HuH-7 (cell line): ENCODE measurements at regions not wholly inside any gene's neighbourhood (a gene's known extent, or its start where the extent isn't known, plus 50 kb on each side); places are given as distances from the start of the nearest gene placed in this dataset.
"Not testable (repeated sequence)": the region's sequence is repeated elsewhere in the genome, so short reads cannot be mapped to it uniquely, and the experiment has no call there.

ENCODE experiments used
- DNase-seq: peaks from one replicate; pipeline ENCODE4 v3.0.0; 2011; ENCODE audit warnings: low spot score

DNA sequence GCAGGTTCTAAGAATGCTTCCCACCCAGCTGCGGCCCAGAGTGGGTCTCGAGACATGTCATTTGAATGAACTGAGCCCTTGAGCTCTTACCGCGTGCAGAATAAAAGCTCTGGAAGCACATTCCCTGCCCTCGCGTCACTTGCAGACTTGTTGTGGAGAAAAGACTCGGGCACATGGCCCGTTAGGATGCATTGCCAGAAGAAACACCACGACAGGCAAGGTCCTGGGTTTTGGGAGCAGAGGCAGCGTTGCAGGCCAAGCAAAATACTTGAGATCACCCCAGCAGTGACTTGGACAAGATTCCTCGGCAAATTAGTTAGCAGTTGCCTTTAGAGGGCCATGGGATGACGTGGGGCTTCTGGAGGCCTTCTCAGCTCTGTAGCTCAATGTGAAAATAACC is 170.8 kb upstream of the MSX2 start:
- DNase-seq, result no peak

DNA sequence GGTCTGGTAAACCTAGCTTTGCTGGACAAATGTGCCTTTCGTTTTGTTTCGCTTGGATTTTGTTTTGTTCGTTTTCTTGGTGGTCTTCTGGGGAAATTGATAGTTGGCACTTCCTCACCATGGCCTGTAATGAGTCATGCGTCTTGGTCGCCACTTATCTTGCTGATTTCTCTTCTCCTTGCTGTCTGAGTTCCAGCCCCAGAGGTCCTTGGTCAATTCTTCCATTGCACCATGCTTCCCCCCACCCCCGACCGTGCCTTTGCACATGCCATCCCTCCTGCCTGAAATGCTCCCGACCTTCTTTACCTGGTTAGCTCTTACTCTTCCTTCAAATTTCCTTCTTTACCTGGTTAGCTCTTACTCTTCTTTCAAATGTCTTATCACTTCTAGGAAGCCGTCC is 168.7 kb upstream of the MSX2 start:
- no peak for DNase-seq

GRCh38 chr5:174556756-174557155 is 167.6 kb upstream of the MSX2 start:
- DNase-seq, result no peak

- DNase-seq, result no peak
These were observed 166.2 kb upstream of the MSX2 start for GRCh38 chr5:174558190-174558589.

DNA sequence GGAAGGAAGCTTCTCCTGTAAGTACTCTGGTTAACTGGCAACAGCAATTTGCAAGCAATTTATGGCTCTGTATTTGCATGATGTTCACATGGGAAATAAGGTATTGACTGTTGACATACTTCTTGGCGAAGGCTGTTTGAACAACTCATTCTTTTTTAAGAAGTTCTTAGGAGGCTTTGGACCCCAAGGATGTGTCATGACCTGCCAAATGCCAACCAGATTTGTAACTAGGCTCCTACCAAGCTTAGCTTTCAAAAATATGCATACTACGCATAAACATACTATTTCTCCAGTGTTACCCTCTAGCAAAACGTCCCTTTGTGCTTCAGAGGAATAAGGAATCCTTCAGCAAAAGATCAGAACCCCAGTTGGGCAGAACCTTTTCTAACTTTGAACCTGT is 165.2 kb upstream of the MSX2 start:
- DNase-seq, result no peak

- no peak for DNase-seq
These were observed 164.8 kb upstream of the MSX2 start for GRCh38 chr5:174559566-174560090.

GRCh38 chr5:174560861-174561260 is 163.5 kb upstream of the MSX2 start:
- DNase-seq, result no peak

GRCh38 chr5:174563040-174563439 is 161.3 kb upstream of the MSX2 start:
- DNase-seq, result not testable (repeated sequence)

- DNase-seq, result no peak
These were observed 160.5 kb upstream of the MSX2 start for GRCh38 chr5:174563899-174564298.

DNA sequence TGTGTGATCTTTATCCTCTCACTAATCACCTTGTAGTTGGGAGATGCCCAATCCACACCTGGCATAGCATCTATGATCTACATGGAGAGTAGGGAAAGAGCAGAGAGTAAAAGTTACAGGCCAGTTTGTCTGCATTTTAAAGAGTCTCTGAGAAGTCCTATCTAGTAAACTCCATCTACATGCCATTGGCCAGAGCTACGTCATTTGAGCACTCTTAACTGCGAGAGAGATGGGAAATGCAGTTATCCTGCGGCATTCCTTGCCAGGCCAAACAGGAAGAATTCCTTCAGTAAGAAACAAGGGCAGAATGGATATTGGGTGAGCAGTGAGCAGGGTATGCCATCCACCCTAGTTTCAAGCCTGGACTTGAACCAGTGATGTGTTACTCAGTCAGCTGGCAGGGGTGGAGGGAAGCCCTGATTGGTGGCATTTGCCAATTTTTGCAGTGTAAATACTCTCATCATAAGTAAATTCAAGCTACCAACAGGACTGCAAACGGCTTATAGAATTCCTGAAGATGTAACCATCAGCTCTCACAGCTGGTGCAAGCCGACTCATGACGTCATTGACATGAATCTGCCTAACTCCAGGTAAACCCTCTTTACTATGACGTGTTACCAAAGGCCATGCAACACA is 156.8 kb upstream of the MSX2 start:
- no peak for DNase-seq

DNA sequence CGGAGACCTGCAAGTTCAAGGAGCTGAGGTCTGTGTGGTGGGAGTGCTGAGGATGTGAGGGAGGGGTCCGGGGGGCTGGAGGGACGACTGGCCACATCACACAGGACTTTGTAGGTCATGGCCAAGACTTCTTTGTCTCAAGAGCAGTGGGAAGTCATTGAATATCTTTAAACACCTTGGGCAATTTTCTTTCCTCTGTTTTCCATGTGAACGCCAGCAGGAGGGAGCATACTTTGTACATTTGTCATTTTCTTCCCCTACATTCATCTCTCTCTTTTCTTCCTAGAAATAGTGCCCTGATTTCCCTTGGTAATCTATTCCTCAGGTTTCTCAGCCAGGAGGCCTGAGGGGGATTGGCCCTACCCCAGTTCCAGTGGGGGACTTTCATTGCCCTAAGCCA is 153.7 kb upstream of the MSX2 start:
- no peak for DNase-seq

DNA sequence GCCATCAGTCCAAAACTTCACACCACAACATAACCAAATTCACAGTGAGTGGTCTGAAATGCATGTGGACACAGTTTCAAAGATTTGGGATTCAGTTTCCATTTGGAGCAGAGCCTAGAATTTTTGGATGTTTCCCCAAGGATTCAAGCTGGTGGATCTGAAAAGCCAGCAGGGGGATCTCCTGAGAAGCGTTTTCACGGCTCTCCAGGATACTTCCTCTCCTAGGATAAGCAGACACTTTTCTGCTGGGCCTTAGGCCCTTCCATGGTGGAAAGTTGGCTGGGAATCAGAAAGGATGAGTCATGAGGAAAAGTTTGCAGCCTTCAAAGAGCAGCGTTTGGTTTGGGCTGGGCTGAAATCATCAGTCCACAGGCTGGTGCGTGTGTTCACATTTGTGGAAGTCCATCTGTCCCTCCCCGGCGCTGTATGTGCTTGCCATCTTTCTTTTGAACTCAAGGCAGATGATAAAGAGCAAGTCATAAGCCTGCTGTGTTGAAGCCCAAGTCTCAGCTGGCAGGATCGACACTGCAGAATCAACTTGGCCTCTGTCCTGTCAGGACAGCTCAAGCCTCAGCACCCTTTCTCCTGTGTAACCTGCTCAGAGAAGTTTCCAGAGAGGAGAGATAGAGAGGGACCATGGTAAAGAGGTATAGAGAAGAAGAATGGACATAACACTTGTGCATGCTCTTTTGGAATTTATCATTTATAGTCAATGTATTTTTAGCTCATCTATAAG is 152.6 kb upstream of the MSX2 start:
- no peak for DNase-seq

- DNase-seq, result no peak
These were observed 151.8 kb upstream of the MSX2 start for GRCh38 chr5:174572591-174572990.

- DNase-seq, result no peak
These were observed 151.0 kb upstream of the MSX2 start for GRCh38 chr5:174573221-174573994.

GRCh38 chr5:174575043-174575442 is 149.3 kb upstream of the MSX2 start:
- no peak for DNase-seq

GRCh38 chr5:174576042-174576441 is 148.3 kb upstream of the MSX2 start:
- DNase-seq, result no peak

- DNase-seq, result peak; percentile 23
These were observed 142.9 kb upstream of the MSX2 start for GRCh38 chr5:174581479-174581878.

GRCh38 chr5:174581894-174582293 is 142.5 kb upstream of the MSX2 start:
- no peak for DNase-seq

DNA sequence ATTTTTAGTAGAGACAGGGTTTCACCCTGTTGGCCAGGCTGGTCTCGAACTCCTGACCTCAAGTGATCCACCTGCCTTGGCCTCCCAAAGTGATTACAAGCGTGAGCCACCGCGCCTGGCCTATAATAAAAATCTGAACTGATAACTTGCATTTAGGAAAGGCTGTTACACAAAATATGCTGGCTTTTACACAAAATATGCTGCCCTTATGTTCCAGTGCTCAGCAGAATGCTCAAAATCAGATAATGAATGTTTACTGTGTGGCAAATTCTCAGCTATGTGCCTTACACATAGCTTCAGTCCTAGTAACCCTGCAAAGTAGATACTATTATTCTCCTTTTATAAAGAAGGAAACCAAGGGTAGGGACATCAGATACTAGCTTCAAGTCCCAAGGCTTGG is 141.3 kb upstream of the MSX2 start:
- DNase-seq, result no peak

DNA sequence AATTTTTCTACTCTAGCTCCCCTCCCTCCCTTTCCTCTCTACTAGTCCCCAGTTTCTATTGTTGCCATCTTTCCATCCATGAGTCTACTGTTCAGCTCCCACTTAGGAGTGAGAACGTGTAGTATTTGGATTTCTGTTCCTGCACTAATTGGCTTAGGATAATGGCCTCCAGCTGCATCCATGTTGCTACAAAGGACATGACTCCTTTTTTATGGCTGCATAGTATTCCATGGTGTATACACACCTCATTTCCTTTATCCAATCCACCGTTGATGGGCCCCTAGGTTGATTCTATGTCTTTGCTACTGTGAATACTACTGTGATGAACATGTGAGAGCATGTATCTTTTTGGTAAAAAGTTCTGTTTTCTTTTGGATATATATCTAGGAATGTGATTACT is 138.9 kb upstream of the MSX2 start:
- no peak for DNase-seq

DNA sequence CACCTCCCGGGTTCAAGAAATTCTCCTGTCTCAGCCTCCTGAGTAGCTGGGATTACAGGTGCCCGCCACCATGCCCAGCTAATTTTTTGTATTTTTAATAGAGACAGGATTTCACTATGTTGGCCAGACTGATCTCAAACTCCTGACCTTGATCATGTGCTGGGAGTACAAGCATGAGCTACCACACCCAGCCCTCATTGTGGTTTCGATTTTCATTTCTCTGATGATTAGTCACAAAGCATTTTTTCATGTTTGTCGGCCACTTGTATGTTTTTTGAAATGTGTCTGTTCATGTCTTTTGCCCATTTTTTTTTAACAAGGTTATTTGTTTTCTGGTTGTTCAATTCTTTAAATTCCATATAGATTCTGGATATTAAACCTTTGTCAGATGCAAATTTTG is 138.2 kb upstream of the MSX2 start:
- not testable (repeated sequence) for DNase-seq

DNA sequence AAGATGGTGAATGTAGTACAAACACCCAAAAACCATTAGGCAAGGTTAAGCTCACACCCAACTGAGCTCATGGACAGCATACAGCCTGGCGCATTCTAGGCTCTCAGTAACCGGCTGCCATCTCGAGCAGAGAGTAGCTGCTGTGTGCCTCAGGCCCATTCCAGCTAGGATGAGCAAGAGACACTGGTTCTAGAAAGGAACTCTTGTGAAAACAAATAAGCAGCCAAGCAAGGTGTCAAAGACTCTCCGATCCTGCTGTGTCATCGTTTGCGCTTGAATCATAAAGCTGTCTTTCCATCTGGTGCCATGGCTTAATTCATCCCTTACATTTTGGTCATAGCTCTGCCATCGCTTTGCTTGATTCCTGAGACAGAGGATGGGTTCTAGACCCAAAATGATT is 135.4 kb upstream of the MSX2 start:
- DNase-seq, result no peak

- no peak for DNase-seq
These were observed 134.8 kb upstream of the MSX2 start for GRCh38 chr5:174589599-174589998.
